HG03432 (cell line): ENCODE measurements at regions not wholly inside any gene's neighbourhood (a gene's known extent, or its start where the extent isn't known, plus 50 kb on each side); places are given as distances from the start of the nearest gene placed in this dataset.

Source experiments
- ATAC-seq: cut with Tn5 transposase; IDR thresholded peaks from one replicate; pipeline ENCODE4 v1.9.1; 2021; ENCODE audit warnings: mild to moderate bottlenecking, moderate library complexity; ENCODE audit not compliant: unreplicated experiment

DNA sequence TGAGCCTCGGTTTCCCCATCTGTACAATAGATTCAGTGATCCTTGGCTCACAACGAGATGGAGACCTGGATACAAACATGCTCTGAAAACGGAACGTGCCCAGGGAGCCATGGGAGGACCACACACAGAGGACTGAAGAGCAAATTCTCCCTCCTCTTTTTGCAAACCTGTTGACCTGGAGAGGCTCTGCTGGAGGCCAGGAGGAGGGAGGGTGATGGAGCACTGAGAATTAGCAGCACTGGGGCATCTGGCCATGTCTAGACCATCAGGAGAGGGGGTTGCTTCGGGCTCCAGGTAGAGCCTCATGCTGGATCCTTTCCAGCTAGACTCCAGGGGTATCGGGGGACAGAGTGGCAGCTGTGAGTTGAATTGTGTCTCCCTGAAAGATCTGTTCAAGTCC is 97.4 kb upstream of the GPR26 start:
- ATAC-seq: no peak

DNA sequence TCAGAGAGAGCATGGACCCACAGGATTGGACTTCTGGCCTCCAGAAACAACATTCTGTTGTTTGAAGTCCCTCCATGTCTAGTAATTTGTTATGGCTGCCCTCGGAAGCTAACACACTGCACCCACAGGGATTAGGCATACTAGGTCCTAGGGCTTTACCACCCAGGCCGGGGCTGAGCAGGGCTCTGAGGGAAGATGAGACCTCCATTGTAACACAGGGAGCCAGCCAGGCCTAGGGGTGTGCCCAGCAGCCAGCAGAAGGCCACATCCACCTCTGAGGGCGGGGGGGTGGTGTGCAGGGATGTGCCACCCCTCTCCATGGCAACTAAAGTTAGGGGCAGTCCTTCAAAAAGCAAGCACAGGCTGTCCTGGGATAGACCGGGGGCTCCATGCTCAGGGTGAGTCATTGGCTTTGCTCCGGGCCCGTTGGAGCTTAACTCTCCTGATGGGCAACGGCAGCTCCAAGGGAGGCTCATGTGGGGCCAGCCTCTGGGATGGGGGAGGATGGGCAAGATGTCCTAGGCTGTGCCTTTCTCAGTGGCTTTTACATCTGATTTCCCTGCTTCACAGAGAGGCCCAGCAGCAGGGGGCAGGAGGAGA is 96.6 kb upstream of the GPR26 start:
- ATAC-seq: no peak

DNA sequence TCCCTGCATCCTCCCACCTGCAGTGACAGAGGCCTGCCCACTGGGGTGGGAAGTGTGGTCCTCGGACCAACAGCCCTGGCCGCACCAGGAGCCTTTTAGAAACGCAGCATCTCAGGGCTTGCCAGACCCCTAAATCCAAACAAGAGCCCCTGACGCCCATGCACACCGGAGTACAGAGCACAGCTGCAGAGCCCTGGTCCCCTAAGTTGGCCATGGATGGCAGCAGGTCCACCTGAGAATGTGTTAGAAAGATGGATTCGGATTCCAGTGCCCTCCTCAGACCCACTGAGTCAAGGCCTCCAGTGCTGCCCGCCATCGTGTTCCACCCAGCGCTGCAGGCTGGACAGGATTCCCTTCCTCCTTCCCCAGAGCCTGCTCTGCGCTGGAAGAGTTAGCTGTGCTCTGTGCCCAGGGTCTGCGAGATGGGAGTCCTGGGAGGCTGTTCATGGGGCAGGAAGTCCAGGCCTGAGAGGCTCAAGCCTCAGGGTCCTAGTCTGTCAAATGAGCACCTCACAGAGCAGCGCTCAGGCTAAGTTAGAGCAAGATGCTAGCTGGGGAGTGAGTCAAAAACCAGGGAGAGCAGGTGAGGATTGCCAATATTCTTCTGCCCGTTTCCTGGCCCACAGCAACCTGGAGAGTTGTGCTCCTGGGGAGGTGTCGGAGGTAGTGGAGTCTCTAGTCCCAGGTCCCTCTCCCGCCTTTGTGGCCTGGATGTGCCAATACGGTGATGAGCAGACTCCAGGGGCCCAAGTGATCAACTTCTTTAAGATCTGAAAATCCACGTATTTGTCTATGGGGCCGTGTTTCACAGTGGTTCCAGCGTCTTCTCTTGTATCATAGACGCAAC is 95.9 kb upstream of the GPR26 start:
- ATAC-seq: no peak

DNA sequence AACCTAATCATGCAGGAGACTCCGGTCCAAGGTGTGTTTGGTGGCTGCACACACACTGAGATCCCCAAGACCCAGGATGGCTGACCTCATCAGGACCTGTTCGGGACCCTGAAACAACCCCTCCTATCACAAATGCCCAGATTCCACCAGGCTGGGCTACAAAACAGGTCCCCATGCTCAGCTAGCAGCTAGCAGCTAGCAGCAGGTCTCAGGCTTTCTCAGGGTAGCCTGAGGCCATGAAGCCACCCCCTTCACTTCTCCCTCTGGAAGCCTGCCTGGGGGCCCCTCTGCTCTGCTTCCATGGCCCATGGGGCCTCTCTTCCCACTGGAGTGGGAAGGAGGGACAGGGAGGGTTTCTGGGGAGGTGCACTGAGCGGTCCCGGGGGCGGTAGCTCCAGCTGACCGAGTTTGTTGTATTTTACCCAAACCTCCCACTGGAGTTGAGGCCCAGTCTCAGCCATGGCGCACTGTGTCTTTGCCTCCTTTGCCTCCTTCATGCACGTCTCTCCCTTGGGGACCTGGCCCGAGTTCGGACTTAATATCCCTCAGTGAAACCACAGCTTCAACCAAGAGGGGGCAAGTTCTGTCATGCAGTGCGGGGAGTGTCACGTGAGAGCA is 95.1 kb upstream of the GPR26 start:
- no peak for ATAC-seq

DNA sequence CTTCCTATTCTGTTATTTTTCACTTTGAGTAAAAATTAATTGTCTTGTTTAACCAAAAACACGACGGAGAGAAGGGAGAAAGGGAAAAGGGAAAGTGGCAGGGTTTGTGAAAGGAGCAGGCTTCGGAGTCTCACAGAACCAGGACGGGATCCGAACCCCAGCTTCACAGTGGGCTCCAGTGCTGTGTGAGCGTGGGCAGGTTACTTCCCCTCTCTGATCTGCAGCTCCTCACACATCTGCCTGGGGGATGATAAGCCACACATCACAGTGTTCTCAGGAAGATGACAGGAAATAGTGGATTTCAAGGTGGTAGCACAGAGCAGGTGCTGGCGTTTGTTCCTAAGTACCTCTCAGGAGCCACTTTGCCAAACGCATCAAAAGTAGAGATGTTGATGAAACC is 94.2 kb upstream of the GPR26 start:
- no peak for ATAC-seq

DNA sequence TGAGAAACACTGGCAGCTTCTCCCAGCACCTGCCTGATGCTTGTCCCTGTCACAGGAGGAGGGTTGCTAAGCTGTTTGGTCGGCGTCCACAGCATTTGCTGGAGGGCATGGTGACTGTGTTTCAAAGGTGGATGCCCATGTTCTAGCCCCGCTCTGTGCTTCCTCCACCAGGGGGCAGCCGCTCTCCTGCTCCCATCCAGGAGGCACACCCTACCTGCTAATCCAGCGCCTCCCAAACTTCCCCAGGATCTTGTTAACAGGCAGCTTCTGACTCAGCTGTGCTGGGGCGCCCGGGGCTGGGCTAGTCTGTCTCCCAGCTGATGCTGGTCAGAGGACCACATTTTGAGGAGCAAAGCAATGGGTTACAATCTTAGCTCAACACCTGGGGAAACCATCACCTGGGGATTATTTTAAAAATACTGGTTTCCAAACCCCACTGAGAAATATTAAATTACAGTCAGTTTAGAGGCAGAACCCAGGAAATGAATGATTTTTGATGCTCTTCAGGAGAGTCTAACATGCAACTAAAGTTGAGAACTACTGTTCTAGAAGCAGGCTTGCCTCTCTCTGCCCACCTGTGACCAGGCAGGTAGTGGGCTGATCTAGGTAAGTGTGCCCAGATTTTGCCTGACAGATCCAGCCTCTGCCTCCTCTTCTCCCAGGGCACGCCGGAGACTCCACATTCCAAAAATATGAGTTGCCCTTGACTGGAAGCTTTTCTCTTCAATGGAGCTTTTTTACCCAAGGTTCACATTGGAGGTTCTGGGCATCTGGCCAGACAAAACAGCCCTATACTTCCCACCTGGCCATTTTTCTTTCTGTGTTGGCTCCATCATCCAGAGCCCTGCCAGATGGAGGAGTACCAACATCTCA is 92.7 kb upstream of the GPR26 start:
- ATAC-seq: no peak

DNA sequence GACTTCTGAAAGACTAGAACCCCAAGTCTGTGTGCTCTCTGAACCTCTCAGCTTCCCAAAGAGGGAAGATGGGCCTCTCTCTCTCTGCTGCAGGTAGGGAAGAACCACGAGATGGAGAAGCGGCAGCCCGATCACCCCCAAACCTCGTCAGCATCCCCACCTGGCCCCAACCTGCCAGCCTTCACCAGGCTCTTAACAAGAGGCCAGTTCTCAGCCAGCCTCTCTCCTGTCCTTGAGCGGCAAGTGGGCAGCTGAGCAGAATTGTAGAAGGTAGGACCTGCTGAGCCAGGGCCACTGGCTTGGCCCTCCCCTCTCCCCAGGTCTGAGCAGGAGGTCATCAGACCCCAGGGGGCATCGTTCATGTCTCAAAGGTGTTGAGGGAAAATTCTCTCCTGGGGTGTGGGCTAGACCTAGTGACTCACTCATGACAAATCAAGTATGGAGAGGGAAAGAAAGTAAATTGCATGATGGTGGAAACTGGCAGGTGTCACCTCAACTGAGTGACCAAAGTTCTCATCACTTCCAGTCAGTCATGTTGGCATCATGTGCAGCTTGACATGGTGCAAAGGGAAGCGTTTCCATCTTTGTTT is 92.0 kb upstream of the GPR26 start:
- no peak for ATAC-seq

DNA sequence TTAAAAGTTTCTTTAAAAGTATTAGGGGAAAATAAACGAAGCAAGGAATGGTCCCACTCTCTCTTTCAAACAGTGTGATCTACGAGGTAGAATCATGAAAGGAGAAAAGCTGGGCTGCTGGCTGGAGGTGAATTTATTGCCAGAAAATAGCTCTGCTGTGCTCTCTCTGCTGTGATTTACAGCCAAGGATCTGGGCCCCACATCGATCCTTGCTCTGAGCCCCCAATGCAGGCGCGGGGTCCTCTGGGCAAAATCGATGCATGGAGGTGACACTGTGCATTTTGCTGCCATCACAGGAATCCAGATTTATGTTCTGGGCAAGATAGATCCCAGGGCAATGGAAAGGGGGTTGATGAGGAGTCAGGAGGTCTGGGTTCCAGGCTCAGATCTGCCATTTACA is 91.0 kb upstream of the GPR26 start:
- no peak for ATAC-seq

DNA sequence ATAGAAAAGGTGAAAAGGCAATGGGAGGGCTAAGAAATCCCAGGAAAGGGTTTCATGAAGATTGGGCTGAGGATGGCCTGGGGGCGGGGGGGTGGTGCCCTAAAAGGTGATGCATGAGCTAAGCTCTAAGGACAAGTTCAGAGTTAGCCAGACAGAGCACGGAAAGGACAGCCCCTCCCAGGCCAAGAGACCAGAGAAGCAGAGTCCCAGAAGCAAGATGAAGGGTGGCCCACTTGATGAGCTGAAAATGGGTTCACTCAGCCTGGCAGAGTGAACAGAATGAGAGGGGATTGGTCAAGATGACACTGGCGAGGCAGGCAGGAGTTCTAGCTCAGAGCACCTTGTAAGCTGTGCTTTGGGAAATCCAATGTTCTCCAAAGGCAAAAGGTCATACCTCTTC is 89.4 kb upstream of the GPR26 start:
- ATAC-seq: no peak

DNA sequence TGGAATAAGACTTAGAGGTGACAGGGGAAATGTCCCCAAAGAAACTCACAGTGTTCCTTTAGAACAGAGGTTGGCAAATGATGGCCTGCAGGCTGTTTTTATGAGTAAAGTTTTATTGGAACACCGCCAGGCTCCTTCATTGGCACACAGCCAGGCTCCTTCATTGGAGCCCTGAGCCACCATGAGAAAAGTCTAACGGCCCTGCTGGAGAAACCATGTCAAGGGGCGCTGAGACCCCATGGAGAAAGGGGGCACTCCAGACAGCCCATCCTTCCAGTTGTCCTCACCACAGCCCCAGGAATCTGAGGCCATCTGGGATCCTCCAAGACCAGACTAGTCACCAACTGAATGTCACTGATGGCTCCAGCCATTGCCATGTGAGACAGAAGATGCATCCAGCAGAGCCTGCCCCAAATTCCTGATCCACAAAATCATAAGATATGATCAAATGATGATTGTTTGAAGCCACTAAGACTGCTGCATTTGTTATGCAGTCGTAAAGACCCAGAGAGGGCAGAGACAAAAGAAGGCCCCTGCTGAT is 88.2 kb upstream of the GPR26 start:
- ATAC-seq: no peak

DNA sequence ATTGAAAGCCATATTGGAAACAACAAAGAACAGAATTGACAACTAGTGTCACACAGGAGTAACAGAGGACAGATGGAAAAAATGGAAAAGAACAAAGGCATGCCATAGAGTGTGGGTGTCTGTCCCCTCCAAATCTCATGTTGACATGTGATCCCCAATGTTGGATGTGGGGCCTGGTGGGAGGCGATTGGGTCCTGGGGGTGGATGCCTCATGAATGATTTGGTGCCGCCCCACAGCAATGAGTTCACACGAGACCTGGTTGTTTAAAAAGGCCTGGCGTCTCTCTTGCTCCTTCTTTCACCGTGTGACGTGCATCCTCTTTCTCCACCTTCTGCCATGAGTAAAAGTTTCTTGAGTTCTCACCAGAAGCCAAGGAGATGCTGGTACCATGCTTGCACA is 87.4 kb upstream of the GPR26 start:
- no peak for ATAC-seq

DNA sequence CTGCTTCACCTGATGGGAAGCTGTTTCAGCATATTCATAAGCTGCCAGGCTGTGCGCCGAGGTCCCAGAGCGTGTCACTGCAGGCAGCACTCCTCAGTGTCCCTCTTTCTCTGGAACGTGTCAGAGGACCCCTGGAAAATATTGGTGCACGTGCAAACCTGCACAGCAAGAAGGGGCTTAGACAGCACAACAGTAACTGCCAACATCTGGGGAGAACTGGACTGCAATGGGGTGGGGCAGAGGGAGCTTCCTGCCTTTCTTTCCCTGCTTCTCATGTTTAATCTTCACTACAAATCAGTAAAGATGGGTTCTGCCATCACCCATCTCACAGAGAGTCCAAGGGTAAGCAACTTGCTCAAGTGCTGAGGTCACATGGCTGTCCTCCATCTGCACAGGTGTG is 86.5 kb upstream of the GPR26 start:
- ATAC-seq: no peak

DNA sequence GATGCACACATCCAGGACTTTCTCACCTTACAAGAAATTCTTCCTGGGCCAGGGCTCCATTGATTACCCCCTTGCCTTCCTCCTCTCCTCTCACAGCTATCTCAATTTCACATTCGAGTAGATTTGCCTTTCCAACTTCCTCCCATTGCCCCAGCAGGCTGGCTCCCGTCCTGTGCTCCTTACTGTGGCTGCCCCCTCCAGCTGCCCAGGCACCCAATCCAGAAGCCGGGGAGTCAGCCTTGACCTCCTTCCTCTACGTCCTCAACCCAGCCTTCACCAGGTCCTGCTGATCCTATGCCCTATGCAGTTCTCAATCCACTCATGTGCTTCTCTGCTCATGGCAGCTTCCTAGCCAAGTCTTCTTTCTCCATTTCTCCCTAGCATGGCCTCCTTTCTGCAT is 85.7 kb upstream of the GPR26 start:
- no peak for ATAC-seq

DNA sequence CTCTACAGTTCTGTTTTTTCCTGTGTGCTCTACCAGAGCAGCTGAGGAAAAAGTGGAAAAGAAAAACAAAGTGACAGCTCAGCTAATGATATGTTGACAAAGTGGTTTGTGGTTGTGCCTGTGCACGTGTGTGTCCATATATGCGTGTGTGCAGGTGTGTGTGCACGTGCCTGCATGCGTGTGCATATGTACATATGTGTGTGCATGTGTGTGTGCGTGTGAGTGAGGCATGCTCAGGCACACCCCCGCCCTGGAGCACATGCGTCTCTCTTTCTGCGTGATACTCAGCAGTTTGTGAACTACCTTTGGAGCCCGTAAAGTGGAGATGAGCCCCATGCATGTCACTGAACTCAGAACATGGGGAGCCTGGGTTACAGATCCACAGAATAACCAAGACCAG is 84.5 kb upstream of the GPR26 start:
- ATAC-seq: no peak

DNA sequence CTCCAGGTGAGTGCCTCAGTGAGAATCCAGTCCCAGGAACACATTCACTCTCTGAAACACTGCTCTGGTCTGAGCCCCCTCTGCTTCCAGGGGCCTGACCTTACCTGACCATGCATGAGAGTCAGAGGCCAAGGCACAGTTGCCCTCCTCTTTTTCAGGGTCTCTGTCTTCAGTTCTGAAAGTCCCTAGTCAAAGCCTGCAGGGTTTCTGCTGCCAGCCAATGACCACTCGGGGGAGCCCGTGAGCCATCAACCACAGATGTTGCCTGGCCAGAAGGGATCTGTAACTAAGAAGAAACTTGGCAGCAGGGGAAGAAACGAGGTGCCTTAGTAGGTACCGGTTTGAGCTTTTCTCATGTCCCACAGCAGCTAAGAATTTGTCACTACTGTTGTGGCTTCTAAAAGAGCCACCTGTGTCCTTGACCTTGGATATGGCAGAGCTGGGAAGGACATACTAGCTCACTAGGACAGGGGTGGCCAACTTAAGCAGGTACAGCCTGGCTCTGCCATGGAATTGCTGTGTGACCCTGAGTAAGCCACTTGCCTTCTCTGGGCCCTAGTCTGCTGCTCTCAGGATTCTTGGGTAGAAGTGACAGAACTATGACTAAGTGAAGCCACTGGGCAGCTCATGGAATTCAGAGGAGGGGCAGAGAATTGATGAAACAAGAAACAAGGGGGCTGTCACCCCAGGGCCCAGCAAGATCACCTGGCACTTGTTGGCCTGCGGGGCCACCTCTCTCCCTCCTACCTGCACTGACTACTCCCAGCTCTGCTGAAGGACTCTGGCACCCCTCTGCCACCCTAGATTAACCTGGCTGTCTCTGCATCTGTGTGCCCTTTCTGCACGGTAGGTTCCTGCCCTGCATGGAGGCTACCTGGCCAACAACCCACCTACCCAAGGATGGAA is 83.8 kb upstream of the GPR26 start:
- ATAC-seq: peak; percentile 57

DNA sequence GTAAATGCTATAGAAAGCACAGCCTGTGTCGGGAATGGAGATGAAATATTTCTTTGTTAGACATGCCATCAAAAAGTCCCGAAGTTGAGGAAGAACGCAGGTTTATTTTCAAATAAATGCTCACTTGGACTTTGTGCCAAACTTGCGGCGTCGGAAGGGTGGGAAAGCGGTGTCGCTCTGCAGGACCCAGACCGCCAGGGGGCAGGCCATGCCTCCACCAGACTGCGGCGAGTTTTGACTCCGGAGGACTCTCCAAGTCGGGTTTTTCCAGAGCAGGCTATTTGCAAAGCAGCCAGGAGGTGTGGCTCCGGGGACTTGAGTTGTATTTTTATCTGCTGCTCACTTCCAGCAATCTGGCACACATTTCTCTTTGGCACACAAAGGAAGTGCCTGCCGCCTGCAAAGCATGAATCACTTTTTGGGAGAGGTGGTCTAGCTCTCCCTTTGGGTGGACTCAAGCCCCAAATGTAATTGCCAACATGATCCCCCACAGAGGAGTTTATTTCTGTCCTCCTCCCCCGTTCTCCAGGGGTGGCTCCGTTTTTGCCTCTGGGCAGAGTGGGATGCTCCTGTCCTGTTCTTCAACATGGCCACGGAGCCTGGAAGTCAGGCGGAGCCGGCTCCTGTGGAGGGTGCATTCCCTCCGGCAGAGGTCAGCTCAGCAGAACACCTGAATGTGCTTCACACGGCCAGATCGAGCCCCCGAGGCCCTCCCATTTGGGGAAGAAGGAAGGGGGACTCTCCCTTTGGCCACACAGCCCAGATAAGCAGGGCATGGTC is 82.3 kb upstream of the GPR26 start:
- no peak for ATAC-seq

DNA sequence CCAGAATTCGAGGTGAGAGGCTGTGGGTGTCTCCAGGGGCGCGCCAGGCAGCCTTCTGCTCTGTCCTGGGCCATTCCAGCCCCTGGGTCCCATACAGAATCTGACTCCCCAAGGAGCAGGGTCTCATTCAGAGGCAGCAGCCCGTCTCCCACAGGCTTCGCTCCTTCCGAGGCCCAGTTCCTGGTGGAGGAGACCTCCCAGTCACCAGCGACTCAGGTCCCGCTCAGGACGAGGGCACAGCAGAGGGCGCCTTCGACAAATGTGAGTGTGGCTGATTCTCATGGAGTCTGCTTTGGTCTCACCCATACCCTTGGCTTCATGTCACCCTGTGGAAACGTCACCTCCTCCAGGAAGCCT is 81.8 kb upstream of the GPR26 start:
- ATAC-seq: no peak

DNA sequence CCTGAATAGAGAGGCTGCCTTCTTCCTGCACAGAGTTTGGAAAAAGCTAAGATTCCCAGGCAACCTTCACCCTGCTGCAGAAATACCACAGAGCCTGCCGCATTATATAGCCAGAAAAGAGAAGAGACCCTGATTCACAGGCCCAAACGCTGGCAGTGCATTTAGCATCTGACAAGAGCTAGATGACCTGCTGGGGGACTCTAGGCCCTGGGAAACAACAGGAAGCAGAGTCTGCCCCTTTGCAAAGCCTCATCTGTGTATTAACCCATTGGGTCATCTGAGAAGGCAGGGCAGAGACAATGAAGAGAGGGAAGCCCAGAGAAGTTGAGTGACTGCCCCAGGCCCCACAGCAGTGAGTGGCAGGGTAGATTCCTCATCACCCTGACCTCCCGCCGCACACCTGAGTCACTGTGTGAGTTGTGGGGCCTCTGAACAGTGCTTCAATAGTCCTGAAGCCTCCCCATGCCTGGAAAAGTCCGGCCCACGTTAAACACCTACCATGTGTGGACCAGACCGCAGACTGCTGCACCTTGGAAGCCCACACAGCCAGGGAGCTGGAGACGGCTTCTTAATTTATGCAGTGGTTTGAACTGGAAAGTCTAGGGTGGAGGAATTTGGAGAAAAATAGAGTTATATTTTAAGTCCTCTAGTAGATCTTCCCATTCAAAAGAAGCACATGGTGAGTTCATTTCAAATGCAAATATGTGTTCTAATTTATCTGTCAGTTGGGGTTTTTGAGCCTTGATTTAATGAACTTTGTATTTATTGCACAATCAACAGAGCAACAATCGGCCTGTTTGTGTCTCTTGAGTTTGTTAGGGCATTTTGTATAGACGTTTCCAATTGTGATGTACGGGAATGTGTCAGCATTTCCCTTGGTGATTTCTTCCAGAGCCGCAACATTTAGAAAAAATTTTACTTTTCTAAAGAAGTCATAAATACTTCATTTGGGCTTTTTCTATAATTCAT is 80.4 kb upstream of the GPR26 start:
- ATAC-seq: no peak
